Neuron (in vitro differentiated cells): ENCODE measurements at regions not wholly inside any gene's neighbourhood (a gene's known extent, or its start where the extent isn't known, plus 50 kb on each side); places are given as distances from the start of the nearest gene placed in this dataset.
A peak's percentile ranks its signal among the peaks of the same experiment; 100 is the strongest.

Experiments used
- H2AFZ ChIP-seq: one replicate; pipeline ENCODE4 v1.6.1; 2013; ENCODE audit warnings: low read depth, mild to moderate bottlenecking, inconsistent platforms, low read length, moderate library complexity
- H3K27me3 ChIP-seq: one replicate; pipeline ENCODE4 v1.6.1; 2013; ENCODE audit warnings: low read length; ENCODE audit not compliant: insufficient read depth
- H3K36me3 ChIP-seq: one replicate; pipeline ENCODE4 v1.6.1; 2013; ENCODE audit warnings: low read length; ENCODE audit not compliant: insufficient read depth
- H3K4me1 ChIP-seq: one replicate; pipeline ENCODE4 v1.6.1; 2013; ENCODE audit warnings: low read length; ENCODE audit not compliant: insufficient read depth
- H3K4me3 ChIP-seq: 2 replicates; pipeline ENCODE4 v1.5.1; 2013; ENCODE audit warnings: mild to moderate bottlenecking, low read length, moderate library complexity
- H3K9me3 ChIP-seq: one replicate; pipeline ENCODE4 v1.6.1; 2013; ENCODE audit warnings: low read length

DNA sequence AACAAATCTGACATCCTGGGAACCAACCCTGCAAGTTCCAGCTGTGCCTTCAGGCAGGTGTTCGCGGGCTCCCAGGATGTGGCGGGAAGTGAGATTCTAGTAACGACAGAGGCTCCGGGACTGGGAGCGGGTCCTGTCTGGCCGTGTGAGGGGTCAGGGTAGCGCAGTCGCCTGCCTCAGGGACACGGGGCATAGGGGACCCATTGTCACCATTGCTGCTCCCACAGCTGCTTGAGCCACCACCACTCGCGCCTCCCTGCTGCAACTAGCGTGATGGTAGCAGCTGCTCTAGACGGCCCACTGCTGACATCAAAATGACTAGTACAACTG lies 468.5 kb downstream of the CDH9 start:
- Histone ChIP-seq H2AFZ (no peak overlapping the region), H3K27me3 (no peaks in the 10 kb centered on the region), H3K4me3 (no peak overlapping the region), H3K9me3 (no peaks in the 10 kb centered on the region), H3K36me3 (no peaks in the 10 kb centered on the region), H3K4me1 (peaks cover 10% of the 10 kb centered on the region)

DNA sequence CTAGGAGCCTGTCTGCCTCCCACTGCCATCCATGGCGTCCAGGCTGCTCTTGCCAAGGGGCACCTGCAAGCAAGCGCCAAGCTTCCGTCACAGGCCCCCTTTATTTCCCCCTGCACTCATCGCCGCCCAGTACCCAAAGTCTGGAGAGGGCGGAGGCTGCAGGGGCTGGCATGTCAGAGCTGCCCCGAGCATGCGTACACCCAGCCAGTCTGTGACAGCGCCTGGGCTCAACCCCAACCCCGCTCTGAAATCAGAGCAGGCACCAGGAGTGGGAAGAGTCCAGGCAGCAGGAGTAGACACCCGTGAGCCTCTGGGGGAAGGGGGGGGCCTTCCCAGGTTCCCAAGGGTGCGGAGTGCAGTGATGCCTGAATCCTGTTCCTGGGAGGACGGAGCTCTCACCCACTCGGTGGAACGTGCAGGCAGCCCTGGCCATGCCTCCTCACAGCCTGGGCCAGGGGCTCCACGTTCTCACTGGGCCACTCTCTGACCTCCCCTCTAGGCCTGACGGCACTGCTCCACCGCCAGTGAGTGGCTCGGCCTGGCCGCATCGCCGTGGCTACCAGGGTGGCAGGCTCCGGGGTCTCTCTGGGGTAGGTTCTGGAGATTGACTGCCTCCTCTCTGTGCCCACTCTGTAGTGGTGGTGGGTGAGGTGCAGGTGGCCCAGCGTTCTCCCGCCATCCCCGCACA lies 469.0 kb downstream of the CDH9 start:
- Histone ChIP-seq H3K27me3 (no peaks in the 10 kb centered on the region), H3K36me3 (no peaks in the 10 kb centered on the region), H3K9me3 (no peaks in the 10 kb centered on the region), H3K4me1 (peaks cover 10% of the 10 kb centered on the region), H3K4me3 (no peak overlapping the region), H2AFZ (no peak overlapping the region)

DNA sequence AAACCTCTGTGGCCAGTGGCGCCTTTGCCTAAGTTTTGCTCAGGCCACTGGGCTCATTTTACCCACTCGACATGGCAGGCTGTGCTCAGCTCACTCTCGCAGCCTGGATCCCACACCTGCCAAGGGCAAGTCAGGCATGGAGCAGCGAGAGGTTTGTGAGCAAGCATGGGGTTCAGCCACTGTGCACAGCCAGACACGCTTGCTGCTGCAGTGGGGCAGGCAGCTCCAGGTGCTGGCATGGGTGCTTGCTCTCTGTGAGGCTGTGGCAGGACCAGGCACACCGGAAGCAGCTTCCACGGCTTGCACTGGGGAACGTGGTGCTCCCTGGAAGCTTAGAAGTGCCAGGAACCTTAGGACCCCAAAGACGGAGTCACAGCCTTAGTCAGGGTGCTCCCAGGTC lies 470.1 kb downstream of the CDH9 start:
- Histone ChIP-seq H3K36me3 (no peaks in the 10 kb centered on the region), H3K4me3 (no peak overlapping the region), H2AFZ (no peak overlapping the region), H3K9me3 (no peaks in the 10 kb centered on the region), H3K27me3 (no peaks in the 10 kb centered on the region), H3K4me1 (peaks cover 10% of the 10 kb centered on the region)

DNA sequence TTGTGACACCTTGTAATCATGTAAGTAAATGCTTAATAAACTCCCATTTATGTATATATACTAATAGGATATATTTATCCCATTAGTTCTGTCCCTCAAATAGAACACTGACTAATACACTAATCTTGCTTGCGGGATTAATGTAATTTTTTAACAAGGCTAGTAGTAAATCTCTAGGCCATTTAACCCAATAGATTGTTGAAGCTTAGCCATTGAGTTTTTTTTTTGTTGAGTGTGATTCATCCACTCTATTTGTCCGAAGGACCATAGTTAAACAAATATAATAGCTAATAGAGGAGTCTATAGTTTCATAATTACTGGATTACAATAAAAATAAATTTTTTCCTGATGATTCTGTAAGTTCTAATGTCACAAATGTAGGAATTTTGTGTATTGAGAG lies 474.4 kb downstream of the CDH9 start:
- Histone ChIP-seq H3K9me3 (no peaks in the 10 kb centered on the region), H3K4me1 (no peaks in the 10 kb centered on the region), H3K36me3 (no peaks in the 10 kb centered on the region), H2AFZ (no peak overlapping the region), H3K27me3 (no peaks in the 10 kb centered on the region), H3K4me3 (no peak overlapping the region)

DNA sequence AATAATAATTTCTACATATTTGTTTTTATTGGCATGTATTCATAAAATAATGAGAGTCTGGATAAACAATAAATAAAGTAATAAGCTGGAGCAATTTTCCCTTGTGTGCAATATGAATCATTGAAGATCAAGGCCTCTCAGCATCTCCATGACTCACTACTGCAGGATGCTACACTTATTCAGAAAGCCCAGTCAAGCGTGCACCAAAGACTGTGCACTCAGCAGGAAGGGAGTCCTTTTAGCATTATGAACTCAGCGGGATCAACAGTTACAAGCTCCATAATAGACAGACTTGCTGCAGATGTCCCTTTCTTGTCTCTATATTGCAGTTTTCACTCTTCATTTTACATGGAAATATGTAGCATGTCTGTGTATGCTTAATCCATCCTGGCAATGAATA lies 485.3 kb downstream of the CDH9 start:
- H3K27me3 ChIP-seq, result no peaks in the 10 kb centered on the region
- H3K4me1 ChIP-seq, result peaks cover 10% of the 10 kb centered on the region
- peaks cover 2% of the 10 kb centered on the region for H3K9me3 ChIP-seq

DNA sequence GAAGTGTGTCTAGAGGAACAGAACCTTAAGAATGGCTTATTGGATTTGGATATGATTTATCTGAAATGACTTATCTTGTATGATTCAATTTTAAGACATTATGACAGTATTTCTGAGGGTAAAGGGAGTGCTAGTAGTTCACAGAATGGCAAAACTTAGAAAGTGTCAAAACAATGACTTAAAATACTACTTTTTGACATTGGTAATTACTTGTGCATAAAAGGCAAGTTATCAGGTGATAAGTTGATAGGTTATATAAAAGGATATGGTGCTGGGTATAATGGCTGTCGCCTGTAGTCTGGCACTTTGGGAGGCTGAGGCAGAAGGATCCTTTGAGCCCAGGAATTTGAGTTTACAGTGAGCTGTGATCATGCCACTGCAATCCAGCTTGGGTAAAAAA lies 494.4 kb downstream of the CDH9 start:
- H3K4me3 ChIP-seq, result no peak overlapping the region
- H3K4me1 ChIP-seq, result peaks cover 5% of the 10 kb centered on the region
- H3K9me3 ChIP-seq, result no peaks in the 10 kb centered on the region
- no peaks in the 10 kb centered on the region for H3K36me3 ChIP-seq
- no peak overlapping the region for H2AFZ ChIP-seq
- no peaks in the 10 kb centered on the region for H3K27me3 ChIP-seq

More for the DNA sequence above, 485.3 kb downstream of the CDH9 start:
- Histone ChIP-seq H3K4me3 (no peak overlapping the region), H2AFZ (no peak overlapping the region), H3K36me3 (no peaks in the 10 kb centered on the region)

DNA sequence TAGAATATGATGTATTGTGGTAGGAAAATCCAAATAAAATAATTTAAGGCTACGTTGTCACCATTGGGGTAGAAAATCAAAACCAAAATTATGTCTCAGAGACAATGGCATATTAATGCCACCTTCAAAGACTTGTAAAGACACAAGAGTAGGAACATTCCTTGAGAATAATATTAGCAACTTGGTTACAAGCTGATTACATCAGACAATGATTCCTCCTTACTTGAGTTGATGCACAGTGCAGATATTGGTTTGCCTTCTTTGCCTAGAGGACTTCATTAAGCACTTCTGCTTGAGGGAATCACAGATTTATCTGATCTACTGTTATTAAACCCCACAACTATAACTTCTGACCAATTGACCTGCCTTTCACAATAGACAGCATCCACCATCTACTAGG lies 500.2 kb downstream of the CDH9 start:
- no peaks in the 10 kb centered on the region for H3K36me3 ChIP-seq
- H3K4me3 ChIP-seq, result no peak overlapping the region
- no peak overlapping the region for H2AFZ ChIP-seq
- peaks cover 5% of the 10 kb centered on the region for H3K4me1 ChIP-seq
- H3K9me3 ChIP-seq, result no peaks in the 10 kb centered on the region
- H3K27me3 ChIP-seq, result no peaks in the 10 kb centered on the region

DNA sequence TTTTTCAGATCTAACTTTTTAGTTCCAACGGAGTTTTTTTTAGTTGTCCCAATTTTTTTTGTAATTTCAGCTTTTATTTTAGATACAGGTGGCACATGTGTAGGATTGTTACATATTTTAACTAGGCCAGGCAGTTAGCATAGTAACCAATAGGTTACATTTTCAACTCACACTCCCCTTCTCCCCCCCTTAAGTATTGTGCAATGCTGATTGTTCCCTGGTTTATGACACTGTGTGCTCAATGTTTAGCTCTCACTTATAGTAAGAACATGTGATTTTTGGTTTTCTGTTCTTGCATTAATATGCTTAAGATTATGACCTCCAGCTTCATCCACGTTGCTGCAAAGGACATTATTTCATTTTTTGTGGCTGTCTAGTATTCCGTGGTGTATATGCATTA lies 503.2 kb downstream of the CDH9 start:
- Histone ChIP-seq H3K9me3 (no peaks in the 10 kb centered on the region), H3K27me3 (no peaks in the 10 kb centered on the region), H3K4me3 (no peak overlapping the region), H3K4me1 (peaks cover under 1% of the 10 kb centered on the region), H2AFZ (no peak overlapping the region), H3K36me3 (no peaks in the 10 kb centered on the region)

DNA sequence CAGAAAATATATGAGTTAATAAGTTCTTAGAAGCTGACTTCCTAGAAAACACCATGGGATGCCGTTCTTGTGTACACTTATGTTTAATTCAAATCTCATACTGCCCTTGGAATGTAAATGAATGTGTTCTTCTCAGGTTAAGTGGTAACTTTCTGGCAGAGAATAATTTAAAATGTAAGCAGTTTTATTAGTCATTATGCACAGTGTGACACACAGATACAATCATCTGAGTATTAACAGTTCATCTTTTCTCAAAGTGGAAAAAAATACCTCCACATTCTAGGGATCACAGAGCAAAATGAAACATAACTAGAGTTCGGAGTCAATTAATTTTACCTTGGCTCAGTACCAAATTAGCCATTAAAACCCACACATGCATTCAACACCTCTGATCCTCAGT lies 508.1 kb downstream of the CDH9 start:
- Histone ChIP-seq H3K4me1 (peaks cover 4% of the 10 kb centered on the region), H3K36me3 (no peaks in the 10 kb centered on the region), H3K27me3 (no peaks in the 10 kb centered on the region), H3K4me3 (no peak overlapping the region), H3K9me3 (no peaks in the 10 kb centered on the region), H2AFZ (peak overlapping the region; percentile 34)

DNA sequence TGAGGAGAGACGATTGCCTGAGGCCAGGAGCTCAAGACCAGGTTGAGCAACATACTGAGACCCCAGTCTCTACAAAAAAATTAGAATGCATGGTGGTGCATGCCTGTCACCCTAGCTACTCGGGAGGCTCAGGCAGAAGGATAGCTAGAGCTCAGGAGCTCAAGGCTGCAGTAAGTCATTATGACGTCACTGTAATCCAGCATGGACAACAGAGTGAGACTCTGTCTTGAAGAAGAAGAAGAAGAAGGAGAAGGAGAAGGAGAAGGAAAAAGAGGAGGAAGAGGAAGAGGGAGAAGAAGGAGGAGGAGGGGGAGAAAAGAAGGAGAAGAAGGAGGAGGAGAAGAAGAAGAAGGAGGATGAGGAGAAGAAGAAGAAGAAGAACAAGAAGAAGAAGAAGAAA lies 519.1 kb downstream of the CDH9 start:
- no peaks in the 10 kb centered on the region for H3K36me3 ChIP-seq
- H2AFZ ChIP-seq, result no peak overlapping the region
- no peak overlapping the region for H3K4me3 ChIP-seq
- H3K9me3 ChIP-seq, result no peaks in the 10 kb centered on the region
- no peaks in the 10 kb centered on the region for H3K27me3 ChIP-seq
- peaks cover 4% of the 10 kb centered on the region for H3K4me1 ChIP-seq

DNA sequence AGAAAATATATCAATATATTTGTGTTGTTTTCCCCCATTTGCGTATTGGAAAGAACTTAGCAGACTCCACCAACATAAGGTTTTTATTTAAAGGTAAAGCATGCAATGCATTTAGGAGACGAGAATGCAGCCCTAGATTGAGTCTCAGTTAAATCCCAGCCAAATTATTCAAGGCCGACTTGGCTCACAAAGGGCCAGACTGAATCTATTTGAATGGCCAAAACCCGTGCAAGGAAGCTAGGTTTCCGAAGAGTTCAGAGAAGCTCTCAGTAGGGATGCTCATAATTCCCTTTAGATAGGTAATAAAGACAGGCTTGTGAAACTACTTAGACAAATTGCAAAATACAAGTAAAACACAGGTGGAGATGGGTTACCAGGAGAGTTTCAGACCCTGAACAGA lies 520.3 kb downstream of the CDH9 start:
- H3K9me3 ChIP-seq, result no peaks in the 10 kb centered on the region
- peaks cover 4% of the 10 kb centered on the region for H3K4me1 ChIP-seq
- no peaks in the 10 kb centered on the region for H3K36me3 ChIP-seq
- H3K4me3 ChIP-seq, result no peak overlapping the region
- no peaks in the 10 kb centered on the region for H3K27me3 ChIP-seq
- no peak overlapping the region for H2AFZ ChIP-seq

DNA sequence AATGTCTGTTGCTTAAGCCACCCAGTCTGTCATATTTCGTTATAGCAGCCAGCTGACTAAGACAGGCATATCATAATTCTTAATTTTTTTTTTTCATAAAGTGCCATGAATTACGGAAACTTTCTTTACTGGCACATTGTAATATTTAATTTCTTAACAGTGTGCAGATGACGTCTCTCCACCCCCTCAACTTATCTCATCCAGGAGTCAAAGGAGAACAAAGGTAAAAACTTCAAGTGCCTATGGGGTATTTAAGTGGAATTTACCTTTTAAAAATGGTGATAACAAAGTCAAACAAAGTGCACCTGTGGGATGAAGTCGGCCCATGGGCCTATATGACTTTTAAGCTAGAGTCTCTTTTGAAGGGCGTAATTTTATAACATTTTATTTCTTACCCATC lies 539.4 kb downstream of the CDH9 start:
- H3K4me3 ChIP-seq, result no peak overlapping the region
- no peaks in the 10 kb centered on the region for H3K9me3 ChIP-seq
- no peaks in the 10 kb centered on the region for H3K4me1 ChIP-seq
- no peaks in the 10 kb centered on the region for H3K36me3 ChIP-seq
- H3K27me3 ChIP-seq, result no peaks in the 10 kb centered on the region
- H2AFZ ChIP-seq, result no peak overlapping the region

DNA sequence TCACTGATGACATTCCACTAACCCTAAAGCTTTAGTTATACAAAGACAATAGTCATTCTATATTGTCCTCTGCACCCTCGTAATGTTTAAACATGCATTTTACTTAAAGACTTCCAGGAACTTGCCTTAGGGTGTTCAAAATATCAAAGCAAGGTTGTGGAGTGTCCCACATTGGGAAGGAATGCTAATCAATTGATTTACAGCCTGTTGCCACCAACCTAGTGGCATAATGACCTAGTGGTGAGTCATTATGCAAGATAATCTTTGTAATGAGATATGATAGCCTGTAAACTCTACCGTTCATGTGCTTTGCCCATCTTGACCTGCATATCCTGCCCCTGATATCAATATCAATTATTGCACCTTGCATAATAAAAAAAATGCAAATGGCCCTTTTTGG lies 542.9 kb downstream of the CDH9 start:
- Histone ChIP-seq H2AFZ (no peak overlapping the region), H3K4me1 (no peaks in the 10 kb centered on the region), H3K36me3 (no peaks in the 10 kb centered on the region), H3K27me3 (no peaks in the 10 kb centered on the region), H3K4me3 (no peak overlapping the region), H3K9me3 (peaks cover 5% of the 10 kb centered on the region)

DNA sequence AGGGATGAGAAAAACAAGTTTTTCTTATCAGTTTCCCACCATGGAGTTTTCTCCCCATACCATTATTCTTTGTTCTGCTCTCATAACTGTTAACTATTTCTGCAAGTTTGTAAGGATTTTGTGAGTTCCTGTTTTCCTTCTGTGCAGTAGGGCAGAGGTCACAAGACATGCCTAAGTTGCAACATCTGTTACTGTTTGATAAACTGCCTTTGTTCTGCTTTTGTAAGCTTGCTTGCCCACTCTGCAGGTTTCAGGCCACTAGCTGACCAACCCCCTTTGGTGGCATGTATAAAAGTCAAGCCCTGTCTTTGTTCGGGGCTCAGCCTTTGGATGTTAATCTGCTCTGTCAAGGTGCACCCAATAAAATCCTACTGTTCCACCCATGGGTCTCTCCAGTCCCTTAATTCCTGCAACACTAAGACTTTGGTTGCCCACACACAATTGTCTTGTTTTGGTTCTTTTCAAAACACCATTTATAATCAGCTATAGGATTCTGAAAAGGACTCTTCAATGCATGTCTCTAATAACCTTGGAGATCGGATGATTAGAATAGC lies 545.4 kb downstream of the CDH9 start:
- Histone ChIP-seq H3K9me3 (peaks cover 5% of the 10 kb centered on the region), H3K27me3 (no peaks in the 10 kb centered on the region), H3K4me3 (no peak overlapping the region), H3K4me1 (no peaks in the 10 kb centered on the region), H2AFZ (no peak overlapping the region), H3K36me3 (no peaks in the 10 kb centered on the region)
